Mucosa of descending colon (tissue), 3 donors: ENCODE measurements at regions not wholly inside any gene's neighbourhood (a gene's known extent, or its start where the extent isn't known, plus 50 kb on each side); places are given as distances from the start of the nearest gene placed in this dataset.
"Not testable (repeated sequence)": the region's sequence is repeated elsewhere in the genome, so short reads cannot be mapped to it uniquely, and the experiment has no call there.

Experiments used
- ATAC-seq: fragments of 200-7000 bp; cut with Tn5 transposase; one replicate; pipeline ENCODE4 v1.9.1; 2020; ENCODE audit warnings: mild to moderate bottlenecking, moderate library complexity
- DNase-seq, 3 donors: peaks; one replicate each; pipeline ENCODE4 v3.0.0-alpha.2; 2020
- H3K36me3 ChIP-seq: fragments of 200-600 bp; one replicate; pipeline ENCODE4 v1.8.0; 2021; ENCODE audit warnings: low read depth, mild to moderate bottlenecking
- H3K4me1 ChIP-seq: fragments of 200-600 bp; one replicate; pipeline ENCODE4 v1.8.0; 2021; ENCODE audit warnings: low read depth, mild to moderate bottlenecking
- H3K4me3 ChIP-seq: fragments of 200-600 bp; one replicate; pipeline ENCODE4 v1.8.0; 2021; ENCODE audit warnings: mild to moderate bottlenecking
- H3K9me3 ChIP-seq: fragments of 200-600 bp; one replicate; pipeline ENCODE4 v1.8.0; 2021; ENCODE audit warnings: mild to moderate bottlenecking
- CTCF ChIP-seq: fragments of 200-600 bp; IDR thresholded peaks from one replicate; pipeline ENCODE4 v1.8.0; 2022; ENCODE audit warnings: antibody characterized with exemption, mild to moderate bottlenecking
- intact Hi-C, 2 donors: fragments of 100-400 bp; cut with DNase I in 1 of 2; cut with micrococcal nuclease in 1 of 2; formaldehyde crosslinking; loops; one replicate each; pipeline versions ENCODE4 v1.11.0 to v1.11.1; 2022; cut with DNase I, micrococcal nuclease
- donor health status: DM: no; HTN: no; CAD: no; lungs with moderate emphysema.
- donor health status: DM: no; HTN: no; CAD: no.
- donor health status: DM: no; HTN: yes; CAD: no.

GRCh38 chr2:39492716-39493115, 55.6 kb upstream of the MAP4K3 start:
- no peaks in the 10 kb centered on the region for H3K4me1 ChIP-seq
- TF ChIP-seq CTCF: no peak
- ATAC-seq: no peak

GRCh38 chr2:39494784-39495251, 57.7 kb upstream of the MAP4K3 start:
- DNase-seq (no peak), ATAC-seq (peak; percentile 7)
- intact Hi-C loops: no loop called here
- Histone ChIP-seq H3K4me1 (no peaks in the 10 kb centered on the region), H3K9me3 (no peaks in the 10 kb centered on the region), H3K36me3 (no peaks in the 10 kb centered on the region), H3K4me3 (no peak overlapping the region)
- TF ChIP-seq CTCF: no peak

More at GRCh38 chr2:39492716-39493115, 55.6 kb upstream of the MAP4K3 start:
- intact Hi-C loops: no loop called here
- no peaks in the 10 kb centered on the region for H3K36me3 ChIP-seq
- H3K9me3 ChIP-seq: no peaks in the 10 kb centered on the region
- no peak overlapping the region for H3K4me3 ChIP-seq
- no peak for DNase-seq

- H3K36me3 ChIP-seq: no peaks in the 10 kb centered on the region
Observed at GRCh38 chr2:39497082-39497801, 60.2 kb upstream of the MAP4K3 start.

GRCh38 chr2:39498176-39498575, 61.1 kb upstream of the MAP4K3 start:
- intact Hi-C loops, ATAC-seq, H3K36me3 ChIP-seq, H3K4me1 ChIP-seq, H3K9me3 ChIP-seq, H3K4me3 ChIP-seq, DNase-seq: not testable (repeated sequence)

More at GRCh38 chr2:39497082-39497801, 60.2 kb upstream of the MAP4K3 start:
- H3K9me3 ChIP-seq: no peaks in the 10 kb centered on the region
- H3K4me1 ChIP-seq: no peaks in the 10 kb centered on the region
- intact Hi-C loops: no loop called here
- TF ChIP-seq CTCF: no peak
- H3K4me3 ChIP-seq: no peak overlapping the region
- DNase-seq (no peak), ATAC-seq (no peak)

GRCh38 chr2:39498786-39499185, 61.7 kb upstream of the MAP4K3 start:
- H3K4me3 ChIP-seq: no peak overlapping the region
- ATAC-seq (no peak), DNase-seq (no peak)
- H3K9me3 ChIP-seq: no peaks in the 10 kb centered on the region
- no peaks in the 10 kb centered on the region for H3K4me1 ChIP-seq
- no peaks in the 10 kb centered on the region for H3K36me3 ChIP-seq
- intact Hi-C loops: no loop called here
- no peak for TF ChIP-seq CTCF

- no peaks in the 10 kb centered on the region for H3K36me3 ChIP-seq
- DNase-seq (no peak), ATAC-seq (no peak)
- intact Hi-C loops: no loop called here
- TF ChIP-seq CTCF: no peak
- no peak overlapping the region for H3K4me3 ChIP-seq
- H3K4me1 ChIP-seq: no peaks in the 10 kb centered on the region
- no peaks in the 10 kb centered on the region for H3K9me3 ChIP-seq
Observed at GRCh38 chr2:39499336-39499735, 62.3 kb upstream of the MAP4K3 start.
